HG03571 (cell line): ENCODE measurements at regions not wholly inside any gene's neighbourhood (a gene's known extent, or its start where the extent isn't known, plus 50 kb on each side); places are given as distances from the start of the nearest gene placed in this dataset.

Source experiments
- ATAC-seq: cut with Tn5 transposase; IDR thresholded peaks from one replicate; pipeline ENCODE4 v1.9.1; 2021; ENCODE audit not compliant: unreplicated experiment

DNA sequence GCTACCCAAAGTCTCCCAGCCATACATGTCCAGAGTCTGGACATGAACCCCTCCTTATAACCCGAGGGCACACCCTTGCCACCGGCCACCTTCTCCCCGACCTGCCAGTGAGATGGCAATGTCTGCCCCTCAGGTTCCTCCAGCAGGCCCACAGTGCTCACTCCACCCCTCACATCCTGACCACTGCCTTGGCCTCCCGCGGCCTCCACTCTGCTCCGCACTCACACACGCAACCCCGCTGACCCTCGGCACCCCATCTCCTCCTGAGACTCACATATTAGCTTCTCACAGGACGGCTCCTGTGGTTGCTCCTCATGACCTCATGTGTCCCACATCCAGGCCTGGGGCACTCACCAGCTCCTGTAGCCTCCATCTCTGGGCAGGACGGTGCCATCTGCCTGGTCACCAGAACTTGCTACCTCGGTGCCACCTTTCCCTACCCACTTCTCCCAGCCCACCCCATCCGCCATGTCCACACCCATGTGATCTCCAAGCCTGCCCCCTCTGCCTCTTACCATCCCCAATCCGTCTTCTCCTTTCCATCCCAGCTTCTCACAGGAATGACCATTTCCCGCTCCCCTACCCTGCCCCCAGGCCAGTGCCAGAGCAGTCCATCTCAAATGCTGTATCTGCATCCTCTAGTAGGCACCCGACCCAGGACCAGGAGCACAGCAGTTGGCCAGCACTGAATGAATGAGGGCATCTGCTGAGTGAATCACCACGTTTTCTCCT is 198.6 kb upstream of the DIO3 start:
- ATAC-seq: no peak

DNA sequence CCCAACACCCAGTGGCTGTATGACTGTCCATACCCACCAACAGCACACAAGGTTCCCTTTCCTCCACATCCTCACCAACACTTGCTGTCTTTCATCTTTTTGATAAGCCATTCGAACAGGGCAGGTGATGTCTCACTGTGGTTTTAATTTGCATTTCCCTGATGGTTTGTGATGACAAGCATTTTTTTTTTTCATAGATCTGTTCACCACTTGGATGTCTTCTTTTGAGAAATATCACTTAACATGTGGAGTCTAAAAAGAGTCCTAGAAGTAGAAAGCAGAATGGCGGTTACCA is 198.1 kb upstream of the DIO3 start:
- no peak for ATAC-seq

DNA sequence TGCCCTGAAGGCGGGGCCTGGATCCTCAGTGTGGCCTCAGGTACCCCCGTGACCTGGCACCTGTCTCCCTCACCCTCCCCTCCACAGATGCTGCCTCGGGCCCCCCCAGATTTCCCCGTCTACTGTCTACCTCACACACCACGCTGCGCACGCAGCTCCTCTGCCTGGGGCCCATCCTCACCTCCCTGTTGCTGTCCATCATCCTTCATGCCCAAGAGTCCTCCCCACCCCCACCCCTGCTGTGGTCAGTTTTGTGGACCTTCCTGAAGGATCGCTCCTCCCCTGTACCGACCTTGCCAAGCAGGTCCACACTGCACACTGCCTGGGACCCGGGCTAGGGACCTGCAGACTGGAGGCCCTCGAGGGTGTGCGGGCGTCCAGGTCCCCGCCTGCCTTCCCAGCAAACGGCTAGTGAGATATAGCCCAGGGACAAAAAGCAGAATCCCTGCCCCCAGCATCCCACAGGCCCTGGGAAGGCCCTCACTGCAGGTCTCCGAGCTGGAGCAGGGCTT is 197.4 kb upstream of the DIO3 start:
- no peak for ATAC-seq

DNA sequence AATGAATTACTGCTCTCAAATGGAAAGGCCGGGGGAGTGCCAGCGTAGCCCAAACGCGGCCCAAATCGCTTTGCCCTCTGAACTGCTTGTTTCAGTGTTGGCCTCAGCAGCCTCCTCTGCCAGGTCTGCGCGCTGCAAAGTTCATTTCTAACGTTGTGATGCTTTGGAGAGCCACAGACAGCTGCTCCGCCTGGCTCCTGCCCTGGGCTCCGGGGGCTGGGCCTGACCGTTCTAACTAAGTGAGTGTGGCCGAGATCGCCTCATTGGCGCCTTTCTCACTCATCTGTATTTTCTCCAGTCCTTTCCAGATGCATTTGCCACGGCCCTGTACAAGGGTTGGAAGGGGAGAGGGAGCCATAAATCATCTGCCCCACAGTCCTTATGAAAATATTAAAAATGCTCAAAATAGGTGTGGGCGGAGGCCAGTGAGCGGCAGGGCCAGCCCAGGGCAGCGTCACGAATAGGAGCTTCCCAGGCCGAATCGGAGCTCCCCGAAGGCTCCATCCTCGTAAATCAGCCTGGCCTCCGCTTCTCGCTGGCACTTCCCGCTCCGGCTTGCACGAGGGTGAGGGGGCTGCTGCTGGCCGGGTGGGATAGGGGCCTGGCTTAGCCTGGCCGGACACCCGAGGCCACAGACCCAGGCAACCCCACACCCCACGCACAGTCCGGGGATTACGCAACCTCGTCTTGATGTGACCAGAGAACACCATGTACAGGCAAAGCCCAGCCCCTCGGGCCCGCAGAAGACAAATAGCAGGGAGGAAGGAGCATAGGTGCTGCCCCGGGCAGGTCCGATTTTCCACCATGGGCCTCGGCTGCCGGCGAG is 196.6 kb upstream of the DIO3 start:
- ATAC-seq: no peak

DNA sequence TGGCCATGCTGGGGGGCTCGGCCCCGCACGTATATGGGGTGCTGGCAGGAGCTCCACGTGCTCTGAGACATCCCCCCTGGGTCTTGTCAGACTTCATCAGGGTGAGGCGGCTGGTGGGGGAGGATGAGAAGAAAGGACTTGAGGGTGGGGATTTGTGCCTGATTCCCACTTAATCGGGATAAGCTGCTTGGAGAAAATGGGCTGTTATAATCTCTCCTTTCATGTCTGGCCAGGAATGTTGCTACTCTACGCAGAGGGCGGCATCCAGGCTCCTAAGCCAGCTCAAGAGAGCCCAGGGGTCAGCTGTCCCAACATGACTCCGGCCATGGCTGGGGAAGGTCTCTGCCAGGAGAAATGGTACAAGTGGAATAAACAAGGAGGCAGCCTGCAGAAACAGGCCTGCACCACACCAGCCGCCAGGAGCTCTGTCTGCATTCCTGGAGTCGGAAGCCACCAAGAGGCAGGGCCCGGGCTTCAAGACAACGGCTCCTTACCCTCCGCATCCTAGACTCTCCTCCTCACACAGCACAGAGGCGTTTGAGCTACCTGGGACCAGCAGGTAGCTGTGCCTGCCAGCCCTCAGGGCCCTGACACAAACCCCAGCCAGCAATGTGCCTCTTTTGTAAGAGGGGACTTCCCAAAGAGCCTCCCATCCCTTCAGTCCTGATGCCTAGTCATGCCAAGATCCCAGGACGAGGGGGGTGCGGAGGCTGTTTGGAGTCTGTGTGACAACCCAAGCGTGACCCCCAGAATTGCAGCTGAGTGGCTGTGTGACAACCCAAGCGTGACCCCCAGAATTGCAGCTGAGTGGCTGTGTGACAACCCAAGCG is 195.8 kb upstream of the DIO3 start:
- no peak for ATAC-seq

DNA sequence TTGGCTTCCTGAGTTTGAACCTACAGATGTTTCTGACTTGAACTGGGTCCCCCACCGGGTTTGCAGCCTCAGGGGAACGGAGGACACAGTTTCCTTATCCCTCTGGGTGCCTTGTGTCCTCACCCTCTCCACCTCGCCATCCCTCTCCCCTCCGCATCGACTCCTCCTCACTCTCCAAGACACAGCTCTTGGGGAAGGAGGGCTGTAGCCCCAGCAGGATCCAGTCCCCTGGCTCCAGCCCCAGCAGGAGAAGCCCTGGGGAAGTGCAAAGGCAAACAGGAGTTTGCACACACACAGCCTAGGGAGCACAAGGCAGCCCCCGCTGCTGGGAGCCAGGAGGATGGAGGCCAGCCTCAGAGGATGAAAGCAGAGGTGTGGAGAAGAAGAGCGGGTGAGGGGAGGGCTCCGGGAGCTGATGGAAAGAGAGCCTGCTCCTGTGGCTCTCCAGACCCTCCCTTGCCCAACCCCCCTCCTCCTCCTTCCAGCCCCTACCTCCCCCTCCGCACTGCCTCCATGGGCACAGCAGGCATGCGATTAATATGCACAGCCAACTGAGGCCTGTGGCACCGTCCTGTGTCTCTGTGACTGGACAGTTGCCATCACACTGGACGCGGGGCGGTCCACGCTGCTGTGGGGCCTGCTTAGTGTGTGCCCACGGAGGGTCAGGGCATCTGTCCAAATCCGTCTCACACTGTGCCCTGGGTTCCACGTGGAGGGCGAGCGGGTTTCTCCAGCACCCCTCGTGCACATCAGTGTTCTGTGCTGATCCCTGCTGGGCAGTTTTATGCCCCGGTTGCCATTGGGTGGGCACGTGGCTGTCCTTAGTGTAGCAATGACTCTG is 193.7 kb upstream of the DIO3 start:
- ATAC-seq: no peak

DNA sequence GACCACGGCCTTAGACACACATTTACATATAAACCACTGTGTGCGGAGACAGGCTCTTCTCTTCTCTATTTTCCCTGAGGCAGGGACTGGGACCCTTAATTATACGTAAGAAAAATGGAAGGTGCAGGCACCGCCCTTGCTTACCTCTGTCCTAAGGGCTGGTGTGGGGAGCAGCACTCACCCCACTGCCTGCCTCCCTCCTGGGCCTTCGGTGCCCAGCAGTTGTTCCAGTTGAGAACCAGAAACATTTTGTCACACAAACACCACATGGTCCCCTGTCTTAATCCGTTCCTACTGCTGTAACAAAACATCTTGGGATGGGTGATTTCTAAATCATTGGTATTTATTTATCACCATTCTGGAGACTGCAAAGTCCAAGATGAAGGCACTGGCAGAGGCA is 192.7 kb upstream of the DIO3 start:
- no peak for ATAC-seq

DNA sequence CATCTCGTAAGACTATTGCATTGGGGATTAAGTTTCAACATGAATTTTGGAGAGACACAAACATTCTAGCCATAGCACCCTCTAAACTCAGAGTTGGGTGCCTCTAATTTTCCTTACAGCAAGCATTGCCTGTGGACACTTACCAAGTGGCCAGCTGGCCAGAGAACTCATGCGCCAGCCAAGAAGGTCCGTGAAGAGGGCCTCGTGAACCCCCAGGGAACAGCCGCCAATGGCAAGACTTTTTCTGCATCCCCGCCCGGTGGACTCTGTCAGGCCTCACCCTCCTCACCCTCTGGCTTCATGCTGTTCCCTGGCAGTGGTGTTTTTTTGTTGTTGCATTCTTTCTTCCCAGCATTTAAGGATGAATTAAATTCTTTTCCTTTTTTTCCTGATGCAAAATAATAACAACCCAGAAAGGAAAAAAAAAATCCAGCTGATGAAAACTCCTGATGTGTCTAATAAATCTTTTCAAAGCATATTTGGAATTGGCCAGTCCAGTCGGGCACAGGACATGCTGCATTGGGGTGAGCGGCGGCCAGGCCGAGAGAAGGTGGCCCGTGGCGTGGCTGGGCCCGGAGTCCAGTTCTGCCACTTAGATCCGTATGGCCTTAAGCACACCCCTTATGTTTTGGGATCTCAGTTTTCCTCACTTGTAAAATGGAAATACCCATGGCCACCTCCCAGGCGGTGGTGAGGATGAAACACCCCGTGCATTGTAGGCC is 191.9 kb upstream of the DIO3 start:
- ATAC-seq: no peak

DNA sequence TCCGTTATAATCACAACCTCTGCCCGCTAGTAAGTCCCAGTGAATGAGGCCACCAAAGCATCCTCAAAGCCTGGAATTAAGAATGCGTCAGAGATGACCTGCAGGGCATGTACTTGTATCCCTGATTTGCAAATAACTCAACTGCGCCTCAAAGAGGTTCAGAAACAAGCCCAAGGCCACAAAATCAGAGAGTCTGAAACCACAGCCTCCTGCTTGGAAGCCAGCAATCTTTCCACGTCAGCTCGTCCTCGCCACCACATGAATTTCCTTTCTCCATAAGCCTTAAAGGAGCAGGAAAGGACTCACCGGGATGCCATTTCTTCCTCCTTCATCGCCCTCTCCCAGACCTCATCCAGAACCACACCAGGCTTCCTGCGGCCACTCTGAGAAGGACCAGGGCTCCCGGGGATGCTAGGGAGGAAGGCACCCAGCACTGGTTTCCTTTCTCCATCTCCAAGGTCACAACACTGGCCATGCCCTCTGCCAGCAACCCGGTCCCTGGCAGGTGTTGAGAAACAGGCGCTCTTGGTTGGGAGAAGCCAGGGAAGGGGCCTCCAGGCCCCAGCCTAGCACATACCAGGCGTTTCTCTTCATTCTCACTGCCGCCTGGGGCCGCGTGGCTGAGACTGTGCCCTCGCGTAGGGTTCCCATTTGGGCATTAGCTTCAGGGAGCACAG is 191.2 kb upstream of the DIO3 start:
- ATAC-seq: no peak

DNA sequence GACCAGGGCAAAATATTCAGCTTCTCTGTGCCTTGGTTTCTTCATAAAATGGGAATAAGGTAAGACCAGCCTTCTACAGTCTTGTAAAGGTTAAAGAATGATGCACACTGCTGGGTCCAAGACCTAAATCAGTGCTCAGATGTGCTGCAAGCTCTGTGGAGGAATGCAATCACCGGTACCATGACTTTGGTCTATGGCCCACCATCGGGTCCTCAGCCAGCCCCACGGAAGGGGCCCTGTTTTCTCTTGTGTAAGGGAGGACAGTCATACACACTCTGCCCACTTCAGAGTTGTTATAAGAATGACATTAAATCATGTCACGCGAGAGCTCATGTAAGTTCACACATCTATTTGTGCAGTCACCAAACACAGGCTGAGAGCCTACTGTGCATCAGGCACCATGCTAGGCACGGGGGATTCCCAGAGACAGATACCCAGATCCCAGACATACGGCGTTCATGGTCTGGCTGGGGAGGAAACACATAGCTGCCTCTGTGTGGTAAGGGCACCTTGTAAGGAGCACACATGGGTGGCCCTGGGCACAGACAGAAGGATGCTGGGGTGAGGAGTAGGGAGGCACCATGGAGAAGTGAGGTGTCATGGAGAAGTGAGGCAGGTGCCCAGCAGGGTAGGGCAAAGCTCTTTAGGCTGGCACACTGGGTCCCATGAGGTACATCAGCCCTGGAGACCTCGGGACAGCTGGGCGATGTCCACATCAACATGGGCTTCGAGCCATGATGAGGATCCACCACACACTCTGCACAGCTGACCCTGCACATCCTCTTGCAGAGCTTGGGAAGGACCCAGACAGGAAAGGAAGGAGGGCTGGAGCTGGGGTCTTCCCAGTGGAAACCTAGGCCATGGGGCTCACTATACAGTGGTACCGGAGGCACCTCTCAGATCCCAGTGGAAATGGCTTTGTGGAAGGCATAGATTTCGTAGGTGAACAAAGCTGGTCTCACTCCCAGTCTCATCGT is 190.4 kb upstream of the DIO3 start:
- ATAC-seq: no peak

DNA sequence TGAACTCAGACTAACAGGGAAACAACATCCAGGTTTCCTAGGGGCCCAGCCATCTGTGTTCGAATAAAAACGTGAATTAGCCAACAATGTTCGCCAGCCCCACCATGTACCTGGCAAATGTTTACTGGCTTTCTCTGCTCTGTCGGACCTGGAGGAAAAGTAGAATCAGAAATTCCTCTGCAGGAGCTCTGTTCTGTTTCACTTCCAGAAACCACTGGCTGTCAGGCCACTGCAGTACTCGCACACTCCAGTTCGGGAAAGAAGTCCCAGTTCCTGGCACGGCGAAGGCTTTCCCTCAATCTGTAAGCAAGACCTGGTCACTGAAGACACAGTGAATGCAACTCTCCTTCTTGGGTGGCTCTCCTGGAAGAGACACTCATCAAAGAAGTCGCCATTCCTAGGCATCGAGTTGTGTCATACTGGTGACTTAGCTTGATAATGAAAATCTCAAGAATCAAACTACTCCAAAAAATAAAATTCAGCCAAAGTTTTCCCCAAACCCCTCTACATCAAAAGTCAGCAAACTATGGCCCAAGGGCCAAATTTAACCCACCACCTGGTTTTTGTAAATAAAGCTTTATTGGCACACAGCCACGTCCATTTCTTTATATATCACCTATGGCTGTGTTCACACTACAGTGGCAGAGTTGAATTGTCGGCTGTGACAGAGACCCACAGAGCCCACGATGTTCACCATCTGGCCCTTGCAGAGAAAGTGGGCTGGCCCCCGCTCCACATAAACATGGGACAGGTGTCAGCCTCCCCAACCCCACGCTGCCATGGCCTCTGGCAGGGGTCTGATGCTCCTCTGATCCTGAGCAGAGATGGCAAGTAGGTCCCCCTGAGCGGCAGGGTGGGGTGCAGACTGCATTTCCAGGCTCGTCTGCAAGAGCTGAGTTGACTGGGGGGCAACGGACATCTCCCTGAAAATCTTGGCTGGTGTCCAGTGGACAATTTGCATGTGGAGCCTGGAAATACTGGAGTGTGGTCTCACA is 189.2 kb upstream of the DIO3 start:
- ATAC-seq: no peak

DNA sequence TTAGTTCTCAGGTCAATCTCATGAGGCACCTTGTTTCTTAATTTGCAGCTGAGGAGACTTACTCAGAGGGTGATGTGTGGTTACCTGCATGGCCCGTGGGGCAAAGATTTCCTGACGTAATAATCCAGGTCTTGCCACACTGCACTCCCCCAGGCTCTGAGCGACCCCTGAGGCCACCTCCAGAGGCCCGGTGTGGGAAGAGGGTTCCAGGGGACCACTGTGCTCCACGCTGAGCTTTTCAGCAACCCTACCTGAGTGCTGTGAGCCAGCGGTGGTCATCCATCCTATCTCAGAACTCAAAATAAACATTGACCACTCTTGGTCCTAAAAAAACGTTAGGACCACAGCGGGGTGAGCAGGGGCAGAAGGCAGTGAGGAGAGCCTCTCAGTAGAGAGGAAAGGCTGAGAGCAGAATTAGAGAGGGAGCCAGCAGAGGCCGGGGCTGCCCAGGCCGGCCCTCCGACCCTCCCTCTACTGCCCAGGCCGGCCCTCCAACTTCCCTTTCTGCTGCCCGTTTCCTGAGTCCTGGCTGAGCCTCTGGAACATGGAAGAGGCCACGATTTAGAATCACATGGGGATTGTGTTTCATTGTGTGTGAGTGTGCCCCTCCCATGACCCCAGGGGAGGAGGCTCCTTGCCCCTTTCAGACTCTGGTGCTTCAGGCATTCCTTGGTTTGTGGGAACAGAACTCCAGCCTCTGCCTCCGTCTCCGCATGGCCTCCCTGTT is 188.2 kb upstream of the DIO3 start:
- no peak for ATAC-seq

DNA sequence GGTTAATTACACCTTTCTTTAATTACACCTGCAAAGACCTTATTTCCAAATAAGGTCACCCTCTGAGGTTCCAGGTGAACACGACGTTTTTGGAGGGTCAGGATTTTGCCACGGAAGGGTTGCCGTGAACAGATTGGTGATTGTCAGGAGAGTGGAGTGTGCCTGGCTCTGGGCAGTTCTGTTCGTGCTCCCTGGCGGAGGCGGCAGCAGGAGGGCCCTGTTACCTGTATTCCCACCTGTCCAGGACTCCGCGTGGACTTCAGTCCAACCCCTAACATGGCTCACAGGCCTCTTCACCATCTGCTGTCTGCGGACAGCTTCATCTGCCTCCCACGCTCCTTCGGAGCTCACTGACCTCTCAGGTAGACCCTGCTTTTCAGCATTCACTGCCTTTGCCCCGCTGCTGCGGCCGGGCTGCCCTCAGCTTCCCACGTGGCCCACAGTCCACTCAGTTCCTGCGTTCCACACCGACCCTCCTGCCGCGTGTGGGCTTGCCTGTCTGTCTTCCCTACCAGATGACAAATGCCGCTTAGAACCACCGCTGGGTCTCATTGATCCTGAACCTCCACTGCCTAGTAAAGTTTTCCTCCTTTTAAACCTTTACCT is 187.5 kb upstream of the DIO3 start:
- no peak for ATAC-seq

DNA sequence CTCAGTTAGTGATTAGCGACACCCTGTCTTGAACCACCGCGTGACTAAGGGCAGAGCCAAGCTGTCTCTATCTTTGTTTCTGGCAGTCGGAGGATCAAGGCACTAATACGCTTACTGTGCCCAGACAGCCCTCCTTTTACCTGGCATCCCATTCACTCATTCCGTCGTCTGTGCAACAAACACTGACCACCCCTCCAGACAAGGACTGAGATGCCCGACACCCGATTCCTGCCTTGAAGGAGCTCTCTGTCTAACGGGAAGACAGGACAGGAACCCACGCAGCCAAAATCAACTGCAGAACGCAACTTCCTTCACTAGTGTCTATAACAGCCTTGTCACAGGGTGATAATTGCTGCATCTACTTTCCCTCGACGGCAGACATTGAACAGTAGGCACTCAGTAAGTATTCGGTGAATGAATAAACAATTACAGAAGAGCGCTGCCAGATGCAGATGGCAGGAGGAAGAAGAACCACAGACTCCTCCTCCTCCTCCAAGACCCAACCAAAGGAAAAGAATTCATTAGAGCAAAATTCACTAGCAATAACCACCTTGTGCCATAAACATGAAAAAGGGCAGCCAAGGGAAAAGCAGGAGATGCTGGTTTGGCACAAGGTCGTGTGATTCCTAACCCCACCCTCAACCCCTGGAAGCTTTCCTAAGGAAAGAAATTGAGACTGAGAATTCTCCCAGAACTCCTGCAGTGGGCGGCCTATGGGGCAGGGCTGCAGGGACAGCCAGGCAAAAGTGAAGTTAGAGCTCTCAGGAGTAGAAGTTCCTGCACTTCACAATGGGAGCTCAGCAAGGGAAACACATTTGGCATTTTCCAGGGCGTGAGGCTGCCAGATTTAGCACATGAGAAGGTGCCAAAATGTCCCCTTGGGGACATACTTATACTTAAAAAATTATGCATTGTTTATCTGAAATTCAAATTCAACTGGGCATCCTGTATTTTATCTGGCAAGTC is 186.6 kb upstream of the DIO3 start:
- no peak for ATAC-seq

DNA sequence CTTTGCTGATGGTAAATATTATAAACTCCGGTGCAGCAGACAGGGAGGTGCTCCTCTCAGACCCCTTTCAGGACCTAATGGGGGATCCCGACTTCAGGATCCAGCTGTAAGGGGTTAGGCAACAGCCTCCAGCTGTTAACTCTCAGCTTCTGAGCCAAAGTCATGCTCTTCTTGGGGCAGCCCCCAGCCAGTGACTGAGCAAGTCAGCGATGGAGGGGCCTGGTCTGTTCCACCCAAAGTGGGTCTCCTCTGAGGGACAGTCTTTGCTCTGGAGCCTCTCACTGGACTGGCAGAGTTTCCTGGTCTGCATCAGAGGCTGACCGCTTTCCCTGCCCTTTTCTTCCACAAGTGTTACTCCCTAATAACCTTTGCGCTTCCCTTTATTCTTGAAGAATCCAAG is 184.2 kb upstream of the DIO3 start:
- no peak for ATAC-seq
